HG03521 (cell line): ENCODE measurements at regions not wholly inside any gene's neighbourhood (a gene's known extent, or its start where the extent isn't known, plus 50 kb on each side); places are given as distances from the start of the nearest gene placed in this dataset.
"Not testable (repeated sequence)": the region's sequence is repeated elsewhere in the genome, so short reads cannot be mapped to it uniquely, and the experiment has no call there.

Experiments used
- ATAC-seq: cut with Tn5 transposase; IDR thresholded peaks from one replicate; pipeline ENCODE4 v1.9.1; 2021; ENCODE audit warnings: mild to moderate bottlenecking, moderate library complexity; ENCODE audit not compliant: unreplicated experiment

GRCh38 chr13:63838366-63839110, 2422.9 kb upstream of the PCDH20 start:
- no peak for ATAC-seq

GRCh38 chr13:63837701-63838100, 2422.1 kb upstream of the PCDH20 start:
- not testable (repeated sequence) for ATAC-seq

DNA sequence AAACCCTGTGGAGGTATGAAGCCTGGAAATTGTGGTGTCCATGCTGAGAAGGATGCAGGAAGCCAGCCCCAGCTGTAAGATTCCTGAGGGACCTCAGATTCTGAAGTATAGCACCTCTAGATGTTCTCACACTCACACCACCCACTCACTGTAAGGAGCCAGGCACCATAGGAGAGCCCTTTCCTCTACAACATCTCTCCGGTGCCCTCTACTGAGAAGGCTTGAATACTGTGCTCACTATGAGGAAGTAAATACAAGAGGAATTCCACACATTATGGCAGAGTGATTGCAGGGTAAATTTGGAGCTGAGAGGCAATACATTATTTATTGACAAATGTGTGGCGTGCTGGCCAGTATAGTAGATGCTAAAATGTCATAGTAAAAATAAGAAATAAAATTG, 2414.0 kb upstream of the PCDH20 start:
- not testable (repeated sequence) for ATAC-seq

- ATAC-seq: not testable (repeated sequence)
Measured at GRCh38 chr13:63821785-63822184, 2406.1 kb upstream of the PCDH20 start.

DNA sequence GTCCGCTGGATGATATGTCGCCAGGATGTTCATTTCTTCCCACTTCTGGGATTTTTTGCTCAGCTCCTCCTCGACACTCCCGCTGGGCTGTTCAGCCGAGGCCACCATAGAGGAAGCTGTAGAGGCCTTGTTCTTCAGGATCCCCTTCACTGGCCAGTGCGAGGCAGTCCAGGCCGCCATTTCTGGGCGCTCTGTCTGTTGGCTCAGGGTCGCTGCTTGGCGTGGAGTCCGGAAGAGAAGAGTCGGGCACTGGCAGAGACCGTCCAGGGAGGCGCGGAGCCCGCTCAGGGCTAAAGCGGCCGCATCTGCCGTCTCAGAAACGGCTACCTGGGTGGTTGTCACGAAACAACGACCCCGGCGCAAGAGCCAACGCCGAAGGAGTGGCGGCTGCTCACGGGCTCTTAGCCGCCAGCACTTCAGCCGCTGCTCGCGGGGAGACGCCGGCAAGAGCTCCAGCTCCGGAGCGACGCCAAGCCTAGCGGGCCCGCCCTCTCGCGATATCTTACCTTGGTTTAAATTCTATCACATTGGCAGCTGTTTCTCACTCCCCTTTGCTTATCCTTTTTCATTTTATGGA, 2395.9 kb upstream of the PCDH20 start:
- ATAC-seq: not testable (repeated sequence)

GRCh38 chr13:63791134-63791533, 2375.5 kb upstream of the PCDH20 start:
- ATAC-seq: not testable (repeated sequence)

DNA sequence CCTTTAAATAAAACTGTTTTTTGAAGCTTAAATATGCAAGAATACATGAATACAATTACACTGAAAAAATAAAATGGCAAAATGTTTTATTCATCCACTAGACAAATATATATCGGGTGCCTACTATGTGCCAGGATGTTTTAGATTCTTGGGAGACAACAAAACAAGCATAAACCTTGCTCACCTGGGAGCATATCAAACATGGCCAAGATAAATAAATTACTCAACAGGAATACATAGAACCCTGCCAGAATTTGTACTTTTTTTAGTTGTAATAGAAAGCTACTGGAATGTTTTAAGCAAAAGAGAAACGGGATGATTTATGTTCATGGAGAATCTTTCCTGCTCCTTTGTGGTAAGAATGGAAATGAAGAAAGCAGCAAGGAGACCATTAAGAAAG, 2358.5 kb upstream of the PCDH20 start:
- no peak for ATAC-seq

GRCh38 chr13:63773476-63773875, 2357.8 kb upstream of the PCDH20 start:
- no peak for ATAC-seq

DNA sequence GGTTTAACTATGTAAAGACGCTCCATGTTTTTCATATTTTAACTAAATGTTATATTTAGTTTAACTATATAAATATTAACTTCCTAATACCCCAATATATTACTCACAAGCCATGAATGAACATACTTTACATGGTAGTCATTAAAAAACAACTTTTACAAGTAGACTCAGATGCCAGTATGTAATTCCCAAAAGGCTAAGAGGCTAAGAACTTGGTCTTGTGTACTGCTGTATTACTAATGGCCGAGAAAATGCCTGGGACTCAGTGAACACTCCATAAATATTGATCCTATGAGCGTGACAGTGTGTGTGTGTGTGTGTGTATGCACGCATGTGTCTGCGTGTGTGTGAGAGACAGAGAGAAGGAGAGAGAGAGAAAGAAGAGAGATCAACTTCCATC, 2342.0 kb upstream of the PCDH20 start:
- ATAC-seq: not testable (repeated sequence)

DNA sequence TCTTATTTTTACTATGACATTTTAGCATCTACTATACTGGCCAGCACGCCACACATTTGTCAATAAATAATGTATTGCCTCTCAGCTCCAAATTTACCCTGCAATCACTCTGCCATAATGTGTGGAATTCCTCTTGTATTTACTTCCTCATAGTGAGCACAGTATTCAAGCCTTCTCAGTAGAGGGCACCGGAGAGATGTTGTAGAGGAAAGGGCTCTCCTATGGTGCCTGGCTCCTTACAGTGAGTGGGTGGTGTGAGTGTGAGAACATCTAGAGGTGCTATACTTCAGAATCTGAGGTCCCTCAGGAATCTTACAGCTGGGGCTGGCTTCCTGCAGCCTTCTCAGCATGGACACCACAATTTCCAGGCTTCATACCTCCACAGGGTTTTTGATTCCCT, 2334.2 kb upstream of the PCDH20 start:
- ATAC-seq: not testable (repeated sequence)

- not testable (repeated sequence) for ATAC-seq
Measured at GRCh38 chr13:63741814-63742101, 2326.1 kb upstream of the PCDH20 start.

DNA sequence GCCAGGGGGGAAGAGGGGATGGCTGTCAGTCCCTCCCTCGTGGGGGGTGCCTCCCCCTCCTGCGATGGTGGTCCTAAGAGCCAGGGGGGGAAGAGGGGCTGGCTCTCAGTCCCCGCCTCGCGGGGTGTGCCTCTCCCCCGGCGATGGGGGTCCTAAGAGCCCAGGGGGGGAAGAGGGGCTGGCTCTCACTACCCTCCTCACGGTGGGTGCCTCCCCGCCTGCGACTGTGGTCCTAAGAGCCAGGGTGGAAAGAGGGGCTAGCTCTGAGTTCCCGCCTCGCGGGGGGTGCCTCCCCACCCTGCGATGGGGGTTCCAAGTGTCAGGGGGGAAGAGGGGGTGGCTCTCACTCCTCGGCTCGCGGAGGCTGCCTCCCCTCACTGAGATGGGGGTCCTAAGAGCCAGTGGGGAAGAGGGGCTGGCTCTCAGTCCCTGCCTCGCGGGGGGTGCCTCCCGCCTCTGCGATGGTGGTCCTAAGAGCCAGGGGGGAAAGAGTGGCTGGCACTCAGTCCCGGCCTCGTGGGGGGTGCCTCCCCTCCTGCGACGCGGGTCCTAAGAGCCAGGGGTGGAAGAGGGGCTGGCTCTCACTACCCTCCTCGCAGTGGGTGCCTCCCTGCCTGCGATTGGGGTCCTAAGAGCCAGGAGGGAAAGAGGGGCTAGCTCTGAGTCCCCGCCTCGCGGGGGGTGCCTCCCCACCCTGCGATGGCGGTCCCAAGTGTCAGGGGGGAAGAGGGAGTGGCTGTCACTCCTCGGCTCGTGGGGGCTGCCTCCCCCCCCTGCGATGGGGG, 2325.6 kb upstream of the PCDH20 start:
- ATAC-seq: no peak

DNA sequence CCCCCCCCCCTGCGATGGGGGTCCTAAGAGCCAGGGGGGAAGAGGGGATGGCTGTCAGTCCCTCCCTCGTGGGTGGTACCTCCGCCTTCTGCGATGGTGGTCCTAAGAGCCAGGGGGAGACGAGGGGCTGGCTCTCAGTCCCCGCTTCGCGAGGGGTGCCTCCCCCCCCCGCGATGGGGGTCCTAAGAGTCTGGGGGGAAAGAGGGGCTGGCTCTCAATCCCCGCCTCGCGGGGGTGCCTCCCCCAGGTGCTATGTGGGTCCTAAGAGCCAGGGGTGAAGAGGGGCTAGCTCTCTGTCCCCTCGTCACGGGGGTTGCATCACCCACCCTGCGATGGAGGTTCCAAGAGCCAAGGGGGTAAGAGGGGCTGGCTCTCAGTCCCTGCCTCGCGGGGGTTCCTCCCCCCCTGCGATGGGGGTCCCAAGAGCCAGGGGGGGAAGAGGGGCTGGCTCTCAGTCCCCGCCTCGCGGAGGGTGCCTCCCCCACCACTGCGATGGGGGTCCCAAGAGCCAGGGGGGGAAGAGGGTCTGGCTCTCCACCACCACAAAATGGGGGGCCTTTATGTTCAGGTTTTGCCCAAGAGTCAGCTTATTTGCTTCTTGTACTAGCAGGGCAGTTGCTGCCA, 2323.6 kb upstream of the PCDH20 start:
- ATAC-seq: not testable (repeated sequence)

DNA sequence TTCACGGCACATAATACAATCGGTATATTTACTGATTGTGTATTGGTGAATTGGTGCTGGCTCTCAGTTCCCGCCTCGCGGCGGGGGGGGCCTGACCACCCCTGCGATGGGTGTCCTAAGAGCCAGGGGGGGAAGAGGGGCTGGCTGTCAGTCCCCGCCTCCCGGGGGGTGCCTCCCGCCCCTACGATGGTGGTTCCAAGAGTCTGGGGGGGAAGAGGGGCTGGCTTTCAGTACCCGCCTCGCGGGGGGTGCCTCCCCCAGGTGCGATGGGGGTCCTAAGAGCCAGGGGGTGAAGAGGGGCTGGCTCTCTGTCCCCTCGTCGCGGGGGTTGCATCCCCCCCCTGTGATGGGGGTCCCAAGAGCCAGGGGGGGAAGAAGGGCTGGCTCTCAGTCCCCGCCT, 2321.8 kb upstream of the PCDH20 start:
- no peak for ATAC-seq

DNA sequence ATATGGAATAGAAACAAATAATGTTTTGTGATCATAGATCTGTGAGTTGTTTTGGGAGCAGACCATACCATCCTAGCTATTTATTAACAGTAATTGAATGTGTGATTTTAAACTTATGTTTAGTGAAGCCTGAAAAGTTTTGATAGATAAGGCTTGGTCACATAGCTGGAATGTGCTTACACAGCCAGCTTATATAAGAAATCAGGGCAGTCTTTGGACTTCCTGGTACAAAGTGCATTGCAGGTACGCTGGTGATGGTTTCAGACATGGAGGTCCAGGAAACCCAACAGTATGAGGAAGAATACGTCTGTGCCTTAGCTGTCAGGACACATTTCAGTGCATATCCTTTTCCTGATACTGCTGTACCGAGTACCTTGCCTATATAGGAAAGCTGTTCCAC, 2316.2 kb upstream of the PCDH20 start:
- ATAC-seq: no peak

DNA sequence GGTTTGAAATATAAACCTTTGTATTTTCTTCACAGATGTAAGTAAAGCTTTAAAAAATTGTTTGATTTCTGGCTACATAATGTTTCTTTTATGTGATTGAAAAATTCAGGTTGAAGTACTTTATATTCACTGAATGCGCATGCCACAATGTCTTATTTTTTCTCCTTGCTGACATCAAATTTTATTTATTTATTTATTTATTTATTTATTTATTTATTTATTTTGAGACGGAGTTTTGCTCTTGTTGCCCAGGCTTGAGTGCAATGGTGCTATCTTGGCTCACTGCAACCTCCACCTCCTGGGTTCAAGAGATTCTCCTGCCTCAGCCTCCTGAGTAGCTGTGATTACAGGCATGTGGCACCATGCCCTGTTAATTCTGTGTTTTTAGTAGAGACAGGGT, 2296.5 kb upstream of the PCDH20 start:
- not testable (repeated sequence) for ATAC-seq

GRCh38 chr13:63706751-63707150, 2291.1 kb upstream of the PCDH20 start:
- ATAC-seq: no peak

DNA sequence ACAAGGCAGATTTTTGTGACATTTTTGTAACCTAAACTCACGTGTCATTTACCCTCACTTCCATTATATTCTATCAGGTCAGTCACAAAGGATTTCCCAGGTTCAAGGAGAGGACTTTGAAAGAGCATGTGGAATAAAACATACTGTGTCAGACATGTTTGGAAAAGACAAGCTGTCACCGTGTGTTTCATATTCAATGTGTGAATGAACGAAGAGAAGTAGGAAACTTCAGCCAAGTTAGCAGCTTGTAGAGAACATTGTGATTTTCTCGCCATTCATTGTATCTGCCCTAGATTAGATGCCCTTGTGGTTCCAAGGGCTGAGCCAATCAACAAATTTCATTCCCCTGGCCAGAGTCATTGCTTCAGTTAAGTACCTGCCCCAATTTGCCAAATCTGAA, 2288.9 kb upstream of the PCDH20 start:
- ATAC-seq: no peak

DNA sequence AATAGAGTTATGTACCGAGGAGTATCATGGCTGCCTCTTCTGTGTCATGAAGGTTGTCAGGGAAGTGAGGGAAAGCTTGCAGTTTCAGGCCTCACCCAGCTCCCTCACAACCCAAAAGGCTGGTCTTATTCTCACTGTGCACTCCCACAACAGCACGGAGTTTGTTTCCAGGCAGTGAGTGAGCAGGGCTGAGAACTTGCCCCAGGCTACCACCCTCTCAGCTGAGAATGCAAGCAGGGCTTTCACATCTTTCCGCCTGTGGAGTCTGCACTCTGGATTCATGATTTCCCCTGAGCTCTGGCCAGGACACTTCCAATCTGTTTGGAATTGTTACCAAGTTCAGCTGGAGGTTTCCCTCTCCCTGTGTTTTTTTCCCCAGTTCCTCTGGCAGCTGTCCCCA, 2284.7 kb upstream of the PCDH20 start:
- ATAC-seq: no peak

- no peak for ATAC-seq
Measured at GRCh38 chr13:63699948-63700347, 2284.3 kb upstream of the PCDH20 start.

GRCh38 chr13:63696055-63696454, 2280.4 kb upstream of the PCDH20 start:
- no peak for ATAC-seq

DNA sequence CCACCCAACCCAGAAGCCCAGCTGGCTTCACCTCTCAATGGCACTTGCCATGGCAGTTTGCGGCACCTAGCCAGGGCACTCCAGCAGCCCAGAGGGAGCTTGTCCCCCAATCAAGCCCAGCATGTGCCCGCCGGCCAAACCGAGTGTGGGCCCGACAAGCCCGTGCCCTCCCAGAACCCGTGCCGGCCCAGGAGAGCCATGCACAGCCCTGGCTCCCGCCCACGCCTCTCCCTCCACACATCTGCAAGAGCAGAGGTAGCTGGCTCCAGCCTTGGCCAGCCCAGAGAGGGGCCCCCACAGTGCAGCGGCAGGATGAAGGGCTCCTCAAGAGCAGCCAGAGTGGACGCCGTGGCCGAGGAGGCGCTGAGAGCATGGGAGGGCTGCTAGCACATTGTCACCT, 2278.0 kb upstream of the PCDH20 start:
- ATAC-seq: no peak
